G401 (cell line): ENCODE measurements at regions not wholly inside any gene's neighbourhood (a gene's known extent, or its start where the extent isn't known, plus 50 kb on each side); places are given as distances from the start of the nearest gene placed in this dataset.

Source experiments
- DNase-seq: peaks from one replicate; pipeline ENCODE4 v3.0.0-alpha.2; 2015; ENCODE audit warnings: low spot score
- in situ Hi-C: cut with HindIII; loops from 2 replicates; pipeline ENCODE4 v1.10.0; 2016; ENCODE audit warnings: low sequenced_read_pairs, mixed read lengths

GRCh38 chr9:18348083-18348475 is 125.9 kb upstream of the ADAMTSL1 start:
- DNase-seq = no peak
- in situ Hi-C loops = no loop called here

DNA sequence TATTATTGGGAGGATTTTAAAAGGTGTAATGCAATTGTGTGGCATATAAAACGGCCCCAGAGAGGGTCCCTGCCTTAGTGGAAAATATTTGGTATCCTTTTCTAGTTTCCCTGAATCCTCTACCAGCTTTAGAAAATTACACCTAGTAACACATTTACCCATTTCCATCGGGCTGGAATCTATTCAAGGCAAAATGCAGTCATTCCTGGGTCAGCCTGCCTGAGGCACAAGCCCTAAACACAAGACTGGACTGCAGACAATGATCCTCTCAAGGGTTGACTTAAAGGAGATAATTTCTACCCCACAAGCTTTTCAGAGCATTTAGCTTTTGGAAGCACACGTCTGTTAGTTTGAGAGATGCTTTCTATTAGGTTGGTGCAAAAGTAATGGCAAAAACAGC is 124.4 kb upstream of the ADAMTSL1 start:
- no peak for DNase-seq
- in situ Hi-C loops = no loop called here

- DNase-seq = no peak
- in situ Hi-C loops = no loop called here
These were observed 123.9 kb upstream of the ADAMTSL1 start for GRCh38 chr9:18350036-18350435.

DNA sequence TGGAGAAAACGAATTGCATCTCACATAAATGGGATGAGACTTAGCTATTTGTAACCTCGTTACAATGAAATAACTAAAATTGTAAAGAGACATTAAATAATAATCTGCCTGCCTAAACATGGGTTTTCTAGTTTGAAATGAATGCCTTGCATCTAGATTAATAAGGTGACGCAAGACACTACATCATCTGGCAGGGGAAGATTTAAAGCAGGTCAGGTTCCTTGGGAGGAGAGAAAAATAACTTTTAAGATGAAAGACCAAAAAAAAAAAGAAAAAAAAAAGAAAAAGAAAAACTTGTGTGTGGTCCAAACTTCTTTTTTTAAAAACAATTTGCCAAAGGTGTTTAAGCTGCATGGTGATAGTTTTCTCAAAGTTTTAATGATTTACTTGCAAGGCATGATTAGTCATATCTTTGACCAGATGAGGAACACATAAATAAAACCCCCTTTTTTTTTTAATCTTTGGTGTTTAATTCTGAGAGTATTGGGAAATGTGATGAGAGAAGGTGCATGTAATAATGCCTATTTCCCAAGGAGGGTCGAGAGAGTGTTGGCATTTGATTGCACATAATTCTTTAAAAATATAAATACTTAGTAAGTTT is 122.9 kb upstream of the ADAMTSL1 start:
- no peak for DNase-seq
- in situ Hi-C loops = no loop called here

DNA sequence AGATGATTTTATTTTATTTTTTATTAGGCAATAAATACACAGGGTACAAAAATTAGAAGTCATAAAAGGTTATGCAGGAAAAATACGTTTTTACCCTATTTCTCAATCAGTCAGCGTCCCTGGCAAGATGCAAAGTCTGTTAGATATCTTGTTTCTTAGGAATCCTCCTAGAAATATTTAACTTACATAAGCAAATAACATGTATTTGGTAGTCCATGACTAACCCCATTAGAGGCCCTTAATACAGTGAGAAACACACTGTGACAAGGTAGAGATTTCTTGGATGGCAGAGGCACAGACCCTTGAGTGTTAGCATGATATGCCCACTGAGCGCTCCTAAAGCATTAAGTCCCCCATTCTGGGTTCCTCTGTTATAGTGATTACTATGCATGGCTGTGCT is 121.2 kb upstream of the ADAMTSL1 start:
- in situ Hi-C loops = no loop called here

DNA sequence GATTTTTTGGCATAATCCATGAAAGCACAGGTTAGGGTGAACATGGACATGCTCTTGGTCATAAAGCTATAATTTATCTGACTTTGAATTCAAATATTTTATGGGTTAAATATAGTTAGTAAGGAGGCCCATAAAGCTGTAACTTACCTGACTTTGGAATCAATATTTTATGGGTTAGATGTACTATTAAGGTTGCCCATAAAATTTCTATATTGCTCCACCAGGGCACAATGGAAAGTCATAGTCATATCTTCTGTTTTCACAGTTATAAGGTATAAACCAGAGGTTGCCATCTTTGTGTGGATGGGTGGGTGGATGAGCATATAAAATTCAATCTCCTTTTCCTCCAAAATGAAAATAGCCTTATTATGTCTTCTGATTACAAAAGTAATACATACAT is 120.5 kb upstream of the ADAMTSL1 start:
- in situ Hi-C loops = no loop called here
- no peak for DNase-seq

More for the DNA sequence above, 121.2 kb upstream of the ADAMTSL1 start:
- DNase-seq = no peak

- in situ Hi-C loops = no loop called here
- no peak for DNase-seq
These were observed 116.6 kb upstream of the ADAMTSL1 start for GRCh38 chr9:18357321-18357720.

DNA sequence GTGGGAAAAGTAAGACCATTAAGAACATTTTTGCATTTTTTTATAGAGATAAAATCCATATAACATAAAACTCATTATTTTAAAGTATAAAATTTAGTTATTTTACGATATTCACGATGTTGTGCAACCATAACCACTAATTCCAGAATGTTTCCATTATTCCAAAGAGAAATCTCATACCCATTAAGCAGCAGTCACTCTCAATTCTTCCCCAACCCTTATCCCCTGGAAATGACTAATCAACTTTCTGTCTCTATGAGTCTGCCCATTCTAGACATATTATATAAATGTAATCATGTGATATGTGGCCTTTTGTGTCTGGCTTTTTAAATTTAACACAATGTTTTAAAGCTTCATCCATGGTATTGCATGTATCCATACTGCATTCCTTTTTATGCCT is 115.6 kb upstream of the ADAMTSL1 start:
- DNase-seq = no peak
- in situ Hi-C loops = no loop called here

- in situ Hi-C loops = no loop called here
- DNase-seq = no peak
These were observed 114.6 kb upstream of the ADAMTSL1 start for GRCh38 chr9:18359335-18359734.

GRCh38 chr9:18360005-18360404 is 113.9 kb upstream of the ADAMTSL1 start:
- DNase-seq = no peak

GRCh38 chr9:18361646-18362045 is 112.3 kb upstream of the ADAMTSL1 start:
- in situ Hi-C loops = no loop called here
- peak; percentile 5 for DNase-seq

More at GRCh38 chr9:18360005-18360404, 113.9 kb upstream of the ADAMTSL1 start:
- in situ Hi-C loops = no loop called here

DNA sequence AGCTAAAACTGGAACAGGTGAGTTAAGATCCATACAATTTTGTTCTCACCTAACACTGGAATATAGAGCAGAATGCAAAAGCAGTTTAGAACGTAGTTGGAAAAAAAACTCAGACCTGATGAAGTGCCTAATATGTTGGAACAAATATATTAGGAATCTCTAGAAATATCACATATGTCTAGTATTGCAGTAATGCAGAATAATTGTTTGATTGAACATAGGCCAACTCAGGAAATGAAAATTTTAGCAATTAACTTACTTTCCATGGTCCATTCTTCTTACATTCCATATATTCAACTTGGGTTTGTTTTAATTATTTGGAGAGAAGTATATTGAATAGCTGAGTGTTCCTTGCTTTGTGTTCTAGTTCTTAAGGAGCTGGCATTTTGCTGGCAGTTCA is 111.8 kb upstream of the ADAMTSL1 start:
- peak; percentile 9 for DNase-seq
- in situ Hi-C loops = no loop called here

DNA sequence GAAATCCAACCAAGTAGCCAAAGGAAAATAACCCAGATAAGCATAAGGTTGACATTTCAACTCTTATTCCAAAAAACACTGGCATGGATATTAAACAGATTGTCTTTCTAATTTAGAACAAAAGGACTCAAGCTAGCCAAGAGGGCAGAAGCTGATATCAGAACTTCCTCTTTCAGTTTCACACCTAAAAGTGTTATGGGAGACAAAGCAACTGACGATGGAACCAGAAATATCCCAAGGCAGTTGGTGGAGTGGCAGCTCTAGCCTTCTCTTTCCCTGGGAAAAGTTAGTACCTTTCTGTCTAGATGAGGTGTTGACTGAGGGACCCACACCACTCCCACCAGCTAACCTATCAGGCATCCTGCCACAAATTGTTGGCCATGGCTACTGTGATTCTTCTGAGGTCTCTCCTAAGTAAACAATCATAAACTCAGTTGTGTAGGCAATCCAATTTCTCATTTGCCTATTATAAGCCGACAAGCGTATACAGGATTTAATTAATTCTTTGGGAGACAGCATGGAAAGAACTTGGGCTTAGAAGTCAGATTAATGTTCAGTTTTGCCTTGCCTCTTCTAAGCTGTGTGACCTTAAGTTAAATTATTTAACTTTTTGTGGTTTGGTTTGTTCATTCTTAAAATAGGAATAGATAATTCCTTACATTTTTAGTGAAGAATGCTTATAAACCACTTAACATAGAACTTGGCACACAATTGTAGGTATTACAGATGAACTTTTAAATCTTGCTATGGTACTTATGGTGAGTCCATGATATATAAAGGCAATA is 110.9 kb upstream of the ADAMTSL1 start:
- in situ Hi-C loops = no loop called here
- DNase-seq = peak; percentile 91

DNA sequence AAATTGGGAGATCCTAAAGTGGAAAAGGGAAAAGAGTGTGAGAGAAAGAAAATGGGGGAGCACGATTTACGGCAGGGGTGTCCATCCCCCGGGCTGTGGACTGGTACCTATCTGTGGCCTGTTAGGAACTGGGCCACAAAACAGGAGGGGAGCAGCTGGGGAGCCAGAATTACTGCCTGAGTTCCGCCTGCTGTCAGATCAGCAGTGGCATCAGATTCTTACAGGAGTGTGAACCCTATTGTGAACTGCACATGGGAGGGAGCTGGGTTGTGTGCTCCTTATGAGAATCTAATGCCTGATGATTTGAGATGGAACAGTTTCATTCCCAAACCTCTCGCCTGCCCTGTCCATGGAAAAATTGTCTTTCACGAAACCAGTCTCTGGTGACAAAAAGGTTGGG is 108.3 kb upstream of the ADAMTSL1 start:
- in situ Hi-C loops = no loop called here
- peak; percentile 74 for DNase-seq

DNA sequence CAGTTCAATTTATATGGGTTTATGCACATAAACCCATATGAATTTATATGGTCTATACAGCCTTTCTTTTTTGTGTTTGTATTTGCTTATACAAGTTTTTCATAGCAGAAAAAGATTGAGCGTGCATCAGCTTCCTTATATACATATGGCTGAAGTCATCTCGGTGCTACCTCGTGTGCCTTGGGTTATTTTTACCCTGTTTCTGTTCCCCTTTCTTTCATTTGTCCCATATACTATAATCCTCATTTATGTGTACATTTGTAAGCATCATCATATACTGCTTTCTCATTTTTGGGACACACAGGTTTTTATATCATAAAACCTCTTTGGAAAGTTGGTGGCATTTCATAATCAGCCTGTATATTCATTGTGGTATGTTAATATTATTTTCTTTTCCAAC is 107.8 kb upstream of the ADAMTSL1 start:
- in situ Hi-C loops = no loop called here
- DNase-seq = no peak

- in situ Hi-C loops = no loop called here
- DNase-seq = no peak
These were observed 105.7 kb upstream of the ADAMTSL1 start for GRCh38 chr9:18368206-18368605.

DNA sequence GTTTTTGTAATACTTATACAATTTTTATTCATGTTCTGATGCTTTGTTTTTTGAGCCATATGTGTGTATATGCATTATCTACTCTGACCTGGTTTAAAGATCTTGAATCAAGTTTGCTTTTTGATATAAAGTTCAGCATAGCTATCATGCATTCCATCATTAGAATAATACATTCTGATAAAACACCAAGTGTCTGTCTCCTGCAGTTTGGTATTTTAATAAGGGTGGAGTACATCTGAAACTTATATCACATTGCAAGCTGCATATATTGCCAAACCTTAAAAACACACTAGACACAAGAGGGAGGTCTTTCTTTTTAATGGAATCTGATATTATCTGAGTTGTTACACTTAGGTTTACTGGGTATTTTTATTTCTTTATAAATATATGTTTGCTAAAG is 102.8 kb upstream of the ADAMTSL1 start:
- in situ Hi-C loops = no loop called here
- no peak for DNase-seq

DNA sequence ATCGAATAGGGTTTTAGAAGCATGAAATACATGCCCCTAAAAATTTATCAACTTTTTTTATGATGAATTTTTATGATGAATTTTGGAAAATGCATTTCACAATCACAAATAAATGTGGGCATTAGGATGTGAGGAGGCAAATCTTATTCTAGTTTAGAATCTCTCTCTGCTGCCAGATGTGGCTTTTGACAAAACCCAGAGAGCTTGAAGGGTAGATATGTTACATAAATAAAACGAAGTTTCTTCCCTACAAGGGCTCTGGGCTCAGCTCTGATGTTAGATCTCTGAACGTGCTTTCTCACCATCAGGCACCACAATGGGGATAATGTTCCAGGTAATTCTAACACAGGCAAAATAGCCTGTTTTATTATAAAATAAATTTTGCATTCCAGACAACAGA is 102.3 kb upstream of the ADAMTSL1 start:
- in situ Hi-C loops = no loop called here
- no peak for DNase-seq

DNA sequence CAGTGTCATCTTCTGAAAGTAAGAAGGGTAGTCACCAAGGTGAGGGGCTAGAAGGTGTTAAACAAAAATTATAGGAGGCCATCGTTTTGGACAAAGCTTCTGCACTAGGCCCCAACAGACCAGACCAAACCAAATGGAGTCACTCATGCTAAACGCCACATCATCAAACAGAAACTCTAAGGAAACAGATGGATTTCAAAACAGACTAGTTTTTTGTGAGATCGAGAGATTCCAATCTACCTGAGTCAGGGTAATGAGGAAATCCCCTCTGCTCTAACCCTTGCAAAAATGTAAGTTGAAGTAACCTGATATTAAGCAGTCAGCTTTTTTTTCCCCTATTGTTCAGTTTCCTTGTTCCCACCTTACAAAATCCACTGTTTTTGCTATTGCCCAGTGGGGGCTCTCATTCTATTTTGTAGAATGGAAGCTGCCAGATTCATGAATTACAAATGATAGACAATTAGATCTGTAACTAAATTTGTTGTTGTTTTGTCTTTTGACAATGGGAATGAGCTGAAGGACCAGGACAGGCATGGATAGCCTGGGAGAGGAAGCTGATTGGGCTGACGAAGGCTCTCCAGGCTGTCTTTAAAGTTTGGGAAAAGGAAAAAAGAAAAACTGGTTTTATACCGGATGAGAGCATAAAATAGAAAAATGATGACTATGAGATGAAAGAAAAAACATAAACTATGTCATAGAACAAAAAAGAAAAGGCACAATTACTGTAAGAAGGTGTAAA is 94.7 kb upstream of the ADAMTSL1 start:
- DNase-seq = no peak
- in situ Hi-C loops = no loop called here

DNA sequence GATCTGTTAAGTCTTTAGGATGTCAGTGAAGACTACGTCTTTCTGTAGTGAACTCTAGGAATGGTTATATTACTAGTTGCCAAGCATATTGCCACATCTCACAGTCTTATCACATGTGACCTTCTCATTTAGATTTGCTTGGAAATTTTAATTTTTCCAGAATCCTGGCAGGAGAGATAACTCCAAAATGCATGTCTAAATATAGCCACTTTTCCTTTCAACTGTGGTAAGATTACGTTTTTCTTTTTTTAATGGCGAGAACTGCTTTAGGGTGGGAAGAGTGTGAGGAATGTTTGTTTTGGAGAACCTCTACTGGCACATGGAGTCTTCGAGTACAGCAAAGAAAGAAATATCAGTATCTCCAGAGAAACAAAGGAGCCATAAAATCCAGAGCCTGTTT is 91.7 kb upstream of the ADAMTSL1 start:
- DNase-seq = no peak
- in situ Hi-C loops = no loop called here
